K562 (cell line): ENCODE measurements at regions not wholly inside any gene's neighbourhood (a gene's known extent, or its start where the extent isn't known, plus 50 kb on each side); places are given as distances from the start of the nearest gene placed in this dataset.

Source experiments
- ATAC-seq: fragments of 200-7000 bp; cut with Tn5 transposase; 3 replicates; pipeline ENCODE4 v1.9.1; 2020; ENCODE audit warnings: moderate library complexity
- BruUV-seq: library from RNA; stranded (reverse); fragments of 400-500 nt; replicated peaks from 2 replicates; lab custom pipeline; 2021; lab: Mats Ljungman, UMichigan
- CTCF ChIA-PET: fragments of 300-600 bp; formaldehyde crosslinking; extraction: SDS; loops from one replicate; lab custom pipeline; 2021; ENCODE audit warnings: low intra/inter-chr PET ratio; lab: Yijun Ruan, JAX
- POLR2A ChIA-PET: fragments of 300-600, 350-650 bp; sonication (Branson Sonifier 250); formaldehyde crosslinking; extraction: SDS; loops from one replicate; lab custom pipeline; 2021; ENCODE audit warnings: antibody characterized with exemption, inconsistent platforms; lab: Yijun Ruan, JAX
- DNase-seq, 4 experiments: peaks; one replicate each; pipeline versions ENCODE4 v3.0.0 to v3.0.0-alpha.2; 2011 to 2018; ENCODE audit warnings: low spot score in 3 of 4, mixed read lengths in 3 of 4; ENCODE audit errors: extremely low read depth in 1 of 4
- FAIRE-seq: peaks from 2 replicates; lab custom pipeline; 2011; peaks lifted over from hg19 to GRCh38; lab: Jason Lieb, UNC
- H2AFZ ChIP-seq: 2 replicates; pipeline ENCODE4 v1.6.0; 2011; ENCODE audit warnings: low read depth, low read length, control low read depth, inconsistent platforms
- H3K27ac ChIP-seq: fragments of 200-600 bp; 3 replicates; pipeline ENCODE4 v1.8.0; 2011; ENCODE audit warnings: low read depth, mild to moderate bottlenecking, control low read depth, inconsistent platforms, low read length, moderate library complexity, mixed read lengths; ENCODE audit errors: extremely low read depth
- H3K27me3 ChIP-seq, 2 experiments: fragments of 300-600 bp in 1 of 2; 2 replicates in 1 of 2; 3 replicates in 1 of 2; pipeline versions ENCODE4 v1.6.0 to v1.8.0; 2011; ENCODE audit warnings: inconsistent platforms in 2 of 2, low read length in 2 of 2, mild to moderate bottlenecking in 1 of 2, mixed read lengths in 1 of 2, moderate library complexity in 1 of 2; ENCODE audit not compliant: control insufficient read depth in 2 of 2, insufficient read depth in 2 of 2
- H3K36me3 ChIP-seq: fragments of 300-600 bp; 3 replicates; pipeline ENCODE4 v1.8.0; 2011; ENCODE audit warnings: mild to moderate bottlenecking, low read length, inconsistent platforms; ENCODE audit not compliant: control insufficient read depth, insufficient read depth
- H3K4me1 ChIP-seq, 2 experiments: fragments of 200-600 bp in 1 of 2; replicated peaks in 1 of 2; 2 replicates in 1 of 2; 3 replicates in 1 of 2; pipeline versions ENCODE4 v1.5.1 to v1.8.0; 2011; ENCODE audit warnings: inconsistent platforms in 2 of 2, low read length in 2 of 2, mild to moderate bottlenecking in 1 of 2, mixed read lengths in 1 of 2, moderate library complexity in 1 of 2; ENCODE audit not compliant: control insufficient read depth in 2 of 2, insufficient read depth in 2 of 2
- H3K4me2 ChIP-seq: 2 replicates; pipeline ENCODE4 v1.6.1; 2011; ENCODE audit warnings: low read length, control low read depth, inconsistent platforms, mixed read lengths; ENCODE audit not compliant: insufficient read depth
- H3K4me3 ChIP-seq: fragments of 200-600 bp; sonication (generic), shearing (Covaris generic); 2 replicates; pipeline ENCODE4 v1.5.1; 2016; ENCODE audit warnings: control low read depth, inconsistent platforms
- H3K79me2 ChIP-seq: fragments of 200-600 bp; 3 replicates; pipeline ENCODE4 v1.8.0; 2011; ENCODE audit warnings: low read length, inconsistent platforms; ENCODE audit not compliant: control insufficient read depth, insufficient read depth
- H3K9ac ChIP-seq, 2 experiments: 2 replicates each; pipeline versions ENCODE4 v1.6.0 to v1.6.1; 2011; ENCODE audit warnings: low read depth in 2 of 2, low read length in 2 of 2, control low read depth in 1 of 2, inconsistent platforms in 1 of 2, mild to moderate bottlenecking in 1 of 2, mixed read lengths in 1 of 2; ENCODE audit not compliant: insufficient read depth in 1 of 2
- H3K9me1 ChIP-seq: one replicate; pipeline ENCODE4 v1.6.0; 2011; ENCODE audit warnings: inconsistent platforms, mild to moderate bottlenecking, low read length, moderate library complexity; ENCODE audit not compliant: control insufficient read depth, insufficient read depth
- H3K9me3 ChIP-seq: replicated peaks from 2 replicates; pipeline ENCODE4 v1.5.1; 2011; ENCODE audit warnings: low read depth, low read length, inconsistent platforms; ENCODE audit not compliant: control insufficient read depth, insufficient read depth
- H4K20me1 ChIP-seq: replicated peaks from 2 replicates; pipeline ENCODE4 v1.6.1; 2011; ENCODE audit warnings: low read length, inconsistent platforms, mixed read lengths; ENCODE audit not compliant: control insufficient read depth, insufficient read depth
- ASH1L ChIP-seq: fragments of 450-650 bp; IDR thresholded peaks from 2 replicates; pipeline ENCODE4 v1.6.1; 2018; ENCODE audit warnings: borderline replicate concordance, mild to moderate bottlenecking, low read depth; ENCODE audit not compliant: partially characterized antibody
- CXXC5 ChIP-seq: fragments of 250-450 bp; sonication (Bioruptor Pico); IDR thresholded peaks from 2 replicates; pipeline ENCODE4 v1.8.0; 2022; ENCODE audit warnings: inconsistent platforms, mild to moderate bottlenecking, moderate library complexity
- ESRRB ChIP-seq: fragments of 250-450 bp; sonication (Bioruptor Pico); IDR thresholded peaks from 2 replicates; pipeline ENCODE4 v1.5.0; 2020; ENCODE audit warnings: mild to moderate bottlenecking, moderate library complexity, borderline replicate concordance
- MCM3 ChIP-seq: fragments of 450-650 bp; IDR thresholded peaks from 2 replicates; pipeline ENCODE4 v1.6.1; 2016
- POLR2G ChIP-seq: fragments of 200-400 bp; formaldehyde crosslinking; IDR thresholded peaks from 2 replicates; pipeline ENCODE4 v1.6.1; 2017; ENCODE audit warnings: low read depth, mild to moderate bottlenecking, antibody characterized with exemption, low read length, moderate library complexity
- SIRT6 ChIP-seq: IDR thresholded peaks from one replicate; pipeline ENCODE4 v1.6.1; 2012; ENCODE audit warnings: low read depth, mild to moderate bottlenecking, control low read depth, inconsistent platforms, low read length, moderate library complexity
- TBP ChIP-seq: optimal IDR thresholded peaks from 2 replicates; pipeline ENCODE3; 2011; ENCODE audit warnings: low read depth, low read length, improper control_type of control experiment
- TRIM28 ChIP-seq: fragments of 450-650 bp; IDR thresholded peaks from 2 replicates; pipeline ENCODE4 v1.6.1; 2017
- UBTF ChIP-seq, 2 experiments: IDR thresholded peaks; 2 replicates each; pipeline ENCODE4 v1.6.1; 2012; ENCODE audit warnings: improper control_type of control experiment in 2 of 2, low read depth in 2 of 2, low read length in 2 of 2, borderline replicate concordance in 1 of 2
- ZNF639 ChIP-seq, 2 experiments: fragments of 200-800 bp in 1 of 2; sonication (Bioruptor generic) in 1 of 2; sonication (generic) in 1 of 2; formaldehyde crosslinking in 1 of 2; IDR thresholded peaks in 1 of 2; conservative IDR thresholded peaks in 1 of 2; 2 replicates each; pipeline versions ENCODE4 v1.5.0 to v1.6.1; 2016 to 2020; ENCODE audit warnings: missing compliant biosample characterization in 1 of 2, missing genetic modification characterization in 1 of 2, missing genetic modification reagents in 1 of 2
- WGBS: fragments of 100-300 bp; shearing (Covaris generic); methylation state at CpG from one replicate; pipeline ENCODE4 v1.1.6; 2016; ENCODE audit warnings: low coverage, mixed read lengths; ENCODE audit not compliant: insufficient coverage; ENCODE audit errors: missing lambda C conversion rate; 5-methylcytosine and 5-hydroxymethylcytosine counted together
- in situ Hi-C: fragments of 300-500 bp; cut with MboI; formaldehyde crosslinking; loops from 4 replicates; pipeline ENCODE4 v1.15.0; 2018; ENCODE audit warnings: inconsistent platforms, mixed read lengths
- intact Hi-C: fragments of 100-400 bp; cut with micrococcal nuclease; formaldehyde crosslinking; loops from 2 replicates; pipeline ENCODE4 v1.14.2; 2022

- in situ Hi-C loops: no loop called here
- Histone ChIP-seq H3K79me2 (no peaks in the 10 kb centered on the region), H3K36me3 (no peaks in the 10 kb centered on the region), H3K27ac (no peak overlapping the region), H3K4me3 (no peak overlapping the region), H3K27me3 (no peaks in the 10 kb centered on the region), H4K20me1 (no peaks in the 10 kb centered on the region), H2AFZ (no peak overlapping the region), H3K4me2 (no peak overlapping the region), H3K9ac (no peak overlapping the region), H3K9me3 (no peaks in the 10 kb centered on the region), H3K9me1 (no peaks in the 10 kb centered on the region), H3K4me1 (no peaks in the 10 kb centered on the region)
- no peak for FAIRE-seq
- DNase-seq: no peak
- WGBS: 0% methylated on average over 1 of the region's 1 CpG
- BruUV-seq: no TSS peak
- no peak for ATAC-seq
- ChIA-PET CTCF (no interaction called here), POLR2A (no interaction called here)
- intact Hi-C loops: no loop called here
- TF ChIP-seq UBTF (IDR thresholded peaks at IDR 0.05; ENCODE audit: borderline replicate concordance in 1 of 2, low read depth in 2 of 2, low read length in 2 of 2) (no peak), CXXC5 (CRISPR knock-in tag) (no peak), SIRT6 (no peak), TRIM28 (no peak), POLR2G (no peak), ASH1L (no peak), MCM3 (no peak), ZNF639 (CRISPR knock-in tag; conservative IDR thresholded peaks at IDR 0.05 in 1 of 2, IDR thresholded peaks at IDR 0.05 in 1 of 2) (no peak), TBP (no peak), ESRRB (CRISPR knock-in tag) (no peak)
Measured at GRCh38 chr14:28589792-28590191, 176.8 kb upstream of the FOXG1 start.
